Esophagus muscularis mucosa (tissue), 4 donors: ENCODE measurements at regions not wholly inside any gene's neighbourhood (a gene's known extent, or its start where the extent isn't known, plus 50 kb on each side); places are given as distances from the start of the nearest gene placed in this dataset.

Experiments used
- DNase-seq: peaks from one replicate; pipeline ENCODE4 v3.0.0-alpha.2; 2017; ENCODE audit errors: extremely low spot score
- H3K27ac ChIP-seq, 4 donors: fragments of 200-600 bp; sonication (generic); replicated peaks in 1 of 4; 1 replicate in 3 of 4; 2 replicates in 1 of 4; pipeline ENCODE4 v1.5.1; 2016 to 2019; ENCODE audit warnings: mild to moderate bottlenecking in 1 of 4
- H3K27me3 ChIP-seq, 4 donors: fragments of 200-600 bp; sonication (generic); one replicate each; pipeline versions ENCODE4 v1.5.1 to v1.6.0; 2016 to 2019
- H3K36me3 ChIP-seq, 4 donors: fragments of 200-600 bp; sonication (generic); one replicate each; pipeline ENCODE4 v1.5.1; 2016 to 2019
- H3K4me1 ChIP-seq, 4 donors: fragments of 200-600 bp; sonication (generic); one replicate each; pipeline ENCODE4 v1.5.1; 2016 to 2019
- H3K4me3 ChIP-seq, 4 donors: fragments of 200-600 bp; sonication (generic); 1 replicate in 2 of 4; 2 replicates in 2 of 4; pipeline ENCODE4 v1.5.1; 2016 to 2019; ENCODE audit warnings: mild to moderate bottlenecking in 4 of 4, moderate library complexity in 1 of 4
- H3K9me3 ChIP-seq, 4 donors: fragments of 200-600 bp; sonication (generic); 1 replicate in 3 of 4; 2 replicates in 1 of 4; pipeline ENCODE4 v1.5.1; 2016 to 2019
- CTCF ChIP-seq, 3 experiments: fragments of 200-600 bp in 2 of 3; fragments of 450-650 bp in 1 of 3; sonication (generic) in 2 of 3; IDR thresholded peaks; one replicate each; pipeline ENCODE4 v1.5.1; 2017 to 2019; ENCODE audit warnings: antibody characterized with exemption in 3 of 3, mild to moderate bottlenecking in 2 of 3, moderate library complexity in 1 of 3
- EP300 ChIP-seq: sonication (generic); formaldehyde crosslinking; IDR thresholded peaks from one replicate; pipeline ENCODE4 v1.6.1; 2017; ENCODE audit warnings: antibody characterized with exemption
- POLR2A ChIP-seq: fragments of 450-650 bp; IDR thresholded peaks from one replicate; pipeline ENCODE4 v1.6.1; 2017; ENCODE audit warnings: antibody characterized with exemption, moderate library complexity, mild to moderate bottlenecking, low read depth
- POLR2AphosphoS5 ChIP-seq, 2 donors: sonication (generic); formaldehyde crosslinking; IDR thresholded peaks; one replicate each; pipeline ENCODE4 v1.6.1; 2017; ENCODE audit warnings: antibody characterized with exemption in 2 of 2
- WGBS: methylation state at CpG from one replicate; pipeline ENCODE4 v1.1.5; 2018; 5-methylcytosine and 5-hydroxymethylcytosine counted together
- intact Hi-C: fragments of 100-400 bp; cut with DNase I; formaldehyde crosslinking; loops from one replicate; pipeline ENCODE4 v1.15.1; 2023

- 70% methylated on average over 5 of the region's 5 CpGs for WGBS
- intact Hi-C loops: no loop called here
- Histone ChIP-seq H3K9me3 (no peaks in the 10 kb centered on the region), H3K27ac (no peak overlapping the region), H3K4me3 (no peak overlapping the region), H3K4me1 (no peaks in the 10 kb centered on the region), H3K36me3 (no peaks in the 10 kb centered on the region), H3K27me3 (no peaks in the 10 kb centered on the region)
- TF ChIP-seq EP300 (no peak), POLR2A (no peak)
- DNase-seq: no peak
These were observed 66.5 kb upstream of the TTC29 start for GRCh38 chr4:147012059-147012707.

GRCh38 chr4:147014946-147015345, 69.3 kb upstream of the TTC29 start:
- DNase-seq: no peak
- TF ChIP-seq POLR2A: no peak
- TF ChIP-seq EP300: no peak
- no peak for TF ChIP-seq CTCF (IDR thresholded peaks at IDR 0.05)
- no peak for TF ChIP-seq POLR2AphosphoS5 (IDR thresholded peaks at IDR 0.05)
- H3K9me3 ChIP-seq: no peaks in the 10 kb centered on the region
- H3K4me3 ChIP-seq: no peak overlapping the region
- WGBS: 94% methylated on average over 1 of the region's 1 CpG
- intact Hi-C loops: no loop called here
- H3K27ac ChIP-seq: no peak overlapping the region
- H3K4me1 ChIP-seq: no peaks in the 10 kb centered on the region
- H3K27me3 ChIP-seq: no peaks in the 10 kb centered on the region
- H3K36me3 ChIP-seq: no peaks in the 10 kb centered on the region

- peak overlapping the region in 1 of 4 donors; percentile 13 for H3K4me3 ChIP-seq
- H3K27ac ChIP-seq: no peak overlapping the region
- H3K36me3 ChIP-seq: no peaks in the 10 kb centered on the region
- WGBS: 50% methylated on average over 4 of the region's 4 CpGs
- no peaks in the 10 kb centered on the region for H3K9me3 ChIP-seq
- no peaks in the 10 kb centered on the region for H3K27me3 ChIP-seq
- no peak for DNase-seq
- TF ChIP-seq CTCF (IDR thresholded peaks at IDR 0.05) (no peak), EP300 (no peak), POLR2AphosphoS5 (IDR thresholded peaks at IDR 0.05) (no peak), POLR2A (no peak)
- intact Hi-C loops: no loop called here
- no peaks in the 10 kb centered on the region for H3K4me1 ChIP-seq
These were observed 69.8 kb upstream of the TTC29 start for GRCh38 chr4:147015491-147015890.

- H3K27ac ChIP-seq: no peak overlapping the region
- TF ChIP-seq POLR2AphosphoS5 (IDR thresholded peaks at IDR 0.05): no peak
- TF ChIP-seq EP300: no peak
- no peak for TF ChIP-seq CTCF (IDR thresholded peaks at IDR 0.05)
- no peak for TF ChIP-seq POLR2A
- no peaks in the 10 kb centered on the region for H3K27me3 ChIP-seq
- DNase-seq: no peak
- no peaks in the 10 kb centered on the region for H3K36me3 ChIP-seq
- 73% methylated on average over 5 of the region's 5 CpGs for WGBS
- no peaks in the 10 kb centered on the region for H3K9me3 ChIP-seq
- no peak overlapping the region for H3K4me3 ChIP-seq
- intact Hi-C loops: no loop called here
- no peaks in the 10 kb centered on the region for H3K4me1 ChIP-seq
These were observed 71.4 kb upstream of the TTC29 start for GRCh38 chr4:147017081-147017480.

- H3K4me1 ChIP-seq: no peaks in the 10 kb centered on the region
- no peaks in the 10 kb centered on the region for H3K27me3 ChIP-seq
- DNase-seq: no peak
- 76% methylated on average over 2 of the region's 2 CpGs for WGBS
- H3K9me3 ChIP-seq: no peaks in the 10 kb centered on the region
- H3K4me3 ChIP-seq: no peak overlapping the region
- intact Hi-C loops: loop anchor here (2.0 kb wide), 1 partner anchor 78 kb away; no protein-coding TSS in a partner anchor
- H3K36me3 ChIP-seq: no peaks in the 10 kb centered on the region
- no peak for TF ChIP-seq EP300
- peak; percentile 70 to 76 (median 74) for TF ChIP-seq CTCF (IDR thresholded peaks at IDR 0.05)
- no peak overlapping the region for H3K27ac ChIP-seq
These were observed 73.4 kb upstream of the TTC29 start for GRCh38 chr4:147019091-147019490.
